ENCODE measurements at regions not wholly inside any gene's neighbourhood (a gene's known extent, or its start where the extent isn't known, plus 50 kb on each side); places are given as distances from the start of the nearest gene placed in this dataset.

- no peak for TF ChIP-seq POLR2A (IDR thresholded peaks at IDR 0.05; ENCODE audit: low read depth, low read length)
- TF ChIP-seq CTCF (conservative IDR thresholded peaks at IDR 0.05; ENCODE audit: low read depth, low read length): no peak
- no peak for TF ChIP-seq MAFK (IDR thresholded peaks at IDR 0.05; ENCODE audit: low read depth, low read length)
- no peak for TF ChIP-seq SMC3 (IDR thresholded peaks at IDR 0.05; ENCODE audit: low read depth, low read length)
- no peak for TF ChIP-seq USF2 (IDR thresholded peaks at IDR 0.05; ENCODE audit: low read depth, low read length)
- TF ChIP-seq FOS (IDR thresholded peaks at IDR 0.05; ENCODE audit: low read depth, low read length): no peak
- no peak for TF ChIP-seq RAD21 (IDR thresholded peaks at IDR 0.05; ENCODE audit: low read length)
- no peak for TF ChIP-seq RFX5 (IDR thresholded peaks at IDR 0.05; ENCODE audit: low read depth, low read length)
- TF ChIP-seq RCOR1 (IDR thresholded peaks at IDR 0.05; ENCODE audit: insufficient replicate concordance, low read length): no peak
- TF ChIP-seq ELK1 (IDR thresholded peaks at IDR 0.05; ENCODE audit: borderline replicate concordance, low read depth, low read length): no peak
- TF ChIP-seq BHLHE40 (IDR thresholded peaks at IDR 0.05; ENCODE audit: low read depth, low read length): no peak
- no peak for TF ChIP-seq MXI1 (IDR thresholded peaks at IDR 0.05; ENCODE audit: borderline replicate concordance, low read depth, low read length)
Measured at GRCh38 chr15:97694456-97694855, 266.0 kb upstream of the ARRDC4 start.

Data from IMR-90 (cell line).